GM19372 (cell line): ENCODE measurements at regions not wholly inside any gene's neighbourhood (a gene's known extent, or its start where the extent isn't known, plus 50 kb on each side); places are given as distances from the start of the nearest gene placed in this dataset.

Experiments
- ATAC-seq: cut with Tn5 transposase; IDR thresholded peaks from one replicate; pipeline ENCODE4 v1.9.1; 2021; ENCODE audit warnings: mild to moderate bottlenecking, low read depth, moderate library complexity; ENCODE audit not compliant: unreplicated experiment

- no peak for ATAC-seq
Measured at GRCh38 chr18:6644836-6645627, 84.5 kb upstream of the ARHGAP28 start.

- no peak for ATAC-seq
Measured at GRCh38 chr18:6646801-6647200, 82.7 kb upstream of the ARHGAP28 start.

GRCh38 chr18:6648581-6648980 lies 80.9 kb upstream of the ARHGAP28 start:
- ATAC-seq: no peak

GRCh38 chr18:6649421-6650126 lies 79.9 kb upstream of the ARHGAP28 start:
- no peak for ATAC-seq

- ATAC-seq: no peak
Measured at GRCh38 chr18:6650127-6650507, 79.4 kb upstream of the ARHGAP28 start.

GRCh38 chr18:6650747-6651146 lies 78.8 kb upstream of the ARHGAP28 start:
- ATAC-seq: no peak

GRCh38 chr18:6652098-6652497 lies 77.4 kb upstream of the ARHGAP28 start:
- ATAC-seq: no peak

- no peak for ATAC-seq
Measured at GRCh38 chr18:6653880-6654279, 75.6 kb upstream of the ARHGAP28 start.

GRCh38 chr18:6659963-6660725 lies 69.4 kb upstream of the ARHGAP28 start:
- no peak for ATAC-seq

- no peak for ATAC-seq
Measured at GRCh38 chr18:6661692-6662415, 67.7 kb upstream of the ARHGAP28 start.

GRCh38 chr18:6666012-6666685 lies 63.4 kb upstream of the ARHGAP28 start:
- no peak for ATAC-seq

- no peak for ATAC-seq
Measured at GRCh38 chr18:6668836-6669235, 60.7 kb upstream of the ARHGAP28 start.

- ATAC-seq: no peak
Measured at GRCh38 chr18:6672821-6673308, 56.7 kb upstream of the ARHGAP28 start.

- no peak for ATAC-seq
Measured at GRCh38 chr18:6677086-6677485, 52.4 kb upstream of the ARHGAP28 start.

GRCh38 chr18:6679201-6679600 lies 50.3 kb upstream of the ARHGAP28 start:
- ATAC-seq: no peak
